ENCODE measurements at regions not wholly inside any gene's neighbourhood (a gene's known extent, or its start where the extent isn't known, plus 50 kb on each side); places are given as distances from the start of the nearest gene placed in this dataset.

DNA sequence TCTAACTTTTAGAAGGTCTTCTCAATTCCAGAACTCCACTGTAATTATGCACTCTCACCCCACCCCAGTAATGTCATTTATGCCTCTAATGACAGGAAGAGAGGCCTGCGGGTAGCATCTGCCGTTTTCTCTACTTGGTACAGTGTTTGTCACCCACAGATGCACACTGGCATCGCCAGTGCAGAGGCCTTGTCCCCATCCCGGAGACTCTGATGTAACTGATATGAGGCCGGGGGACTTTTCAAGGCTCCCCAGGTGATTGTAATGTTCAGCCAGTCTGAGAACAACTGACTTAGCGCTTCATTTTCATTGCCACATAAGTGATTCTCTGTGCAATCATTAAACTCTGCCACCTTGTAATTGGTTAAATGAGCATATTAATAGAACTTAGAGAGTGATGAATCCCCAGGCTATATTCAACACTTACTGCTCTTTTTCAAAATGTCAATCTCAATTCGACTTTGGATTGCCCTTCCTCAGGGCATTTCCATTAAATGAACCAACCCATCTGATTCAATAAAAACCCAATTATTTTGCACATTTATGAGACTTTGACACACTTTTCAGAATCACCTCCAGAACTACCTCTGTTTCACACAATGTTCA lies 113.2 kb downstream of the HERPUD2 start:
- no peak for TF ChIP-seq EZH2 (IDR thresholded peaks at IDR 0.05; ENCODE audit: borderline replicate concordance, low read depth, low read length, poor library complexity, severe bottlenecking)
- TF ChIP-seq, protein P1, sequence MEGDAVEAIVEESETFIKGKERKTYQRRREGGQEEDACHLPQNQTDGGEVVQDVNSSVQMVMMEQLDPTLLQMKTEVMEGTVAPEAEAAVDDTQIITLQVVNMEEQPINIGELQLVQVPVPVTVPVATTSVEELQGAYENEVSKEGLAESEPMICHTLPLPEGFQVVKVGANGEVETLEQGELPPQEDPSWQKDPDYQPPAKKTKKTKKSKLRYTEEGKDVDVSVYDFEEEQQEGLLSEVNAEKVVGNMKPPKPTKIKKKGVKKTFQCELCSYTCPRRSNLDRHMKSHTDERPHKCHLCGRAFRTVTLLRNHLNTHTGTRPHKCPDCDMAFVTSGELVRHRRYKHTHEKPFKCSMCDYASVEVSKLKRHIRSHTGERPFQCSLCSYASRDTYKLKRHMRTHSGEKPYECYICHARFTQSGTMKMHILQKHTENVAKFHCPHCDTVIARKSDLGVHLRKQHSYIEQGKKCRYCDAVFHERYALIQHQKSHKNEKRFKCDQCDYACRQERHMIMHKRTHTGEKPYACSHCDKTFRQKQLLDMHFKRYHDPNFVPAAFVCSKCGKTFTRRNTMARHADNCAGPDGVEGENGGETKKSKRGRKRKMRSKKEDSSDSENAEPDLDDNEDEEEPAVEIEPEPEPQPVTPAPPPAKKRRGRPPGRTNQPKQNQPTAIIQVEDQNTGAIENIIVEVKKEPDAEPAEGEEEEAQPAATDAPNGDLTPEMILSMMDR (conservative IDR thresholded peaks at IDR 0.05; ENCODE audit: low read depth, low read length): no peak
